ENCODE measurements at regions not wholly inside any gene's neighbourhood (a gene's known extent, or its start where the extent isn't known, plus 50 kb on each side); places are given as distances from the start of the nearest gene placed in this dataset.

DNA sequence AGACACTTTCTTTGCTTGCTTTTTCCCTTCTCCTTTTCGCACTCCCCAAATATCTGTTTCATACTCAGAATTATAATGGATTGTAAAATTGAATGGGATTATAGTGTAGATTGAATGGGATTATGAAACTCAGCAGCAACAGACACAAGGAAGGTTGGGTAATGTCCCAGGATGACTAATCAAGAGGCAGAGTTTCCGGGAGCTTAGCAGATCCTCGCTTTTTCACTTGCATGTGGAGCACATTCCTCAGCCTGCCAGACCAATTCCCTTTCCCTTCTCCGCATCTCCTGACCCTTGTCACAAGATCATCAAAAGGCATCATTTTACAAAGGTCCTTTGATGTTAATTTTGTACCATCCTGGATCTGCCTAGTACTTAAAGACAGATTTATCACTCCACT, 55.1 kb upstream of the SLC1A1 start:
- no peak for DNase-seq

GRCh38 chr9:4433379-4433778, 56.9 kb upstream of the SLC1A1 start:
- no peak for DNase-seq

DNA sequence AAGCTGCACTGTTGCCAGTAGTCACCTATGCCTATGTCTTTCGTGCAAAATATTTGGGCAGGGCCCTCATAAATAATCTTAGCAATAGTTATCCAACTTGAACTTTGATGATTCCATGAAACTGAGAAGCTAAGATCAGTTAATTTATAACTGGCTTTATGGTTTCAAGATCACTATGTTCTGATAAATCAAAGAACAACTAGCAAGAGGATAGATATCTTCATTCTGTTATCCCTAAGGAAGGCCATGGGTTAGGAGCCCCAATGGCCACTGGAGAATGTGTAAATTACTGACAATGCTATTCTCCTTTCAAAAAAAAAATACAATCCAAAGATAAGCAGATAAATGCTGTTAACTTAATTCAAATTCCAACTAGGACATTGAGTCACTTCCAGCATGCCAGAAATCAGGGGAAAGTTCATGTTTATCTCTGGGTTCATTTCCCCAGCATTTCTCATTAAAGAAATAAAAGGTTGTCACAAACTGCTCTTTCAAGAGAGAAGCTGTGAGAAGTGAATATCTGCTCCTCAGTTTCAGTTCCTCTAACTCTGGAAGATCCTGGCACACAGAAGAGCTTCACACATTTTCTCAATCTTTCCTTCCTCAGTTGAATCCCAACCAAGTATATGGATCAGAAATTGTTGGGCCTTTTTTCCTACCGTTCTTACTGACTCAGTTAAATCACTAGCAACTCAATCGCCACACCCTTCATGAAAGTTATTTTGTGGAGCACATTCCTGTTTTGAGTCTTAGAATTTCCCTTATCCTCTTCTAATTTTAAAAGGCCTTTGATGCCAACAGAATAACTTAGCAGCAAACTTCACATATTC, 59.6 kb upstream of the SLC1A1 start:
- no peak for DNase-seq

GRCh38 chr9:4425319-4426045, 64.8 kb upstream of the SLC1A1 start:
- DNase-seq = no peak

- no peak for DNase-seq
Observed at GRCh38 chr9:4424891-4425290, 65.4 kb upstream of the SLC1A1 start.

DNA sequence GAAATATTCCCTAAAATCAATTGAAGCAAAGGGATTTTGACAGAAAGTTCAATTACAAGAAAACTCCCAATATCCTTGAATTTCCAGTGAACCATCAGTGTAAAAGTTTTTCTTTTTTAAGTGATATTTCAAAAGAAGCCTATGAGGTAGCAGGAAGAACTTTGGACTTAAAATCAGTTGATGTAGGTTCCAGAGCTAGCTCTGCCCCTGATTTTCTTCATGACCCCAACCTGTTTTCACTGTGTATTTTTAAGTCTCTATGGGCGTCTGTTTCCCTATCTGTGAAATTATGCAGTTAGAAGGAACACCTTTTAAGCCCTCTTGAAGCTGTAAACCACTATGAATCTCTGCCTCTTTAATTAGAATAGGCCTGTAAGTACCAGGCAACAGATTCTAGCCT, 66.2 kb upstream of the SLC1A1 start:
- DNase-seq = no peak

- DNase-seq = no peak
Observed at GRCh38 chr9:4423207-4423610, 67.1 kb upstream of the SLC1A1 start.

GRCh38 chr9:4422495-4422894, 67.8 kb upstream of the SLC1A1 start:
- no peak for DNase-seq

- DNase-seq = no peak
Observed at GRCh38 chr9:4421847-4422246, 68.4 kb upstream of the SLC1A1 start.

- DNase-seq = no peak
Observed at GRCh38 chr9:4420351-4420750, 69.9 kb upstream of the SLC1A1 start.

DNA sequence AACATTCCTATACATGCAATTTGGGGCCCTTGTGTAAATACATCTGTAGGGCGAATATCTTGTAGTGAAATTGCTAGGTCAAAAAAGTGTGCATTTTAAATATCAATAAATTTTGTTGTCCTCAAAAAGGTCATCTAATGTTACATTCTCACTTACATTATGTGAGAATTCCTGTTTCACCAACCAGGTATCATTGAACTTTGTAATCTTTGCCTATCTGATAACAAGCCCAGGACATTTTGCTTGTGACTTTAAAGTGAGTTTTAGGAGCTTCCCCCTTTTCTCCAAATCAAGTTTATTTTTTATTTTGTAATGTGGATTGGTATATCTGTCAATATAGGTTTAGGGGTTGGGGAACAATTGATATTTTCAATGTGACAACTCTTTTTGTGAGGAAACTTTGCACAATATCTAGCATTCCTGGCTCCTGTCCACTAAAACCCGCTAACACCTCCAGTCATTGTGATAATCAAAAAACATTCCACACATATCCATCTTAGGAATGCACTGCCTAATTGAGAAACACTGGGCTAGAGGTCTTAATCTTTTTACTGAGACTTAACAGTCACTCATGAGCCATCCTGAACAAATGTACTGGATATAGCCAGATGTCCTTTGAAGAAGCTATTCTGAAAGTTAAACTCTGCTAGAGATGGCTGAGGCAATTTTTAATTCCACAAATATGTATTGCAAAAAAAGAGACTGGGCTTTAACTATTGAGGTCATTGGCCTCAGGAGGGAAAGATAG, 72.5 kb upstream of the SLC1A1 start:
- DNase-seq = no peak

DNA sequence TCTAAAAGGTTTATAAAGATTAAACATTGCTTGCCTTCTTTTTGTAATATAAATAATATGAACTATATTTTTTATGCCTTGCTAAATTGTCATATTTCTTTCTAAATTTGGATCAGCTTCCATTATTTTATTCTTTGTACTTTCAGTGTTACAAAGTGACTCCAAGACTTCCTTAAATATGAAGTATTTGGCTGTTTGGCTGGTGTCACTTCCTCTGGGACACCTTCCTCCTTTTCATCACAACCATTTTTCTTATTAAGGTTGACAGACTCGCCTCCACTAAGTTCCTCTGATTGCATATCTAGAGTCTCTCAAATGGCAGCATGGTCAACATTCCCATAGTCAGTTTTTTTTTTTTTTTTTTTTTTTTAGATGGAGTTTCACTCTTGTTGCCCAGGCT, 73.8 kb upstream of the SLC1A1 start:
- no peak for DNase-seq

- DNase-seq = no peak
Observed at GRCh38 chr9:4415281-4415680, 75.0 kb upstream of the SLC1A1 start.

GRCh38 chr9:4413856-4414255, 76.4 kb upstream of the SLC1A1 start:
- no peak for DNase-seq

- no peak for DNase-seq
Observed at GRCh38 chr9:4404156-4404555, 86.1 kb upstream of the SLC1A1 start.

GRCh38 chr9:4402501-4402900, 87.8 kb upstream of the SLC1A1 start:
- no peak for DNase-seq

GRCh38 chr9:4400731-4401130, 89.5 kb upstream of the SLC1A1 start:
- DNase-seq = no peak

- DNase-seq = no peak
Observed at GRCh38 chr9:4397917-4398316, 92.4 kb upstream of the SLC1A1 start.

DNA sequence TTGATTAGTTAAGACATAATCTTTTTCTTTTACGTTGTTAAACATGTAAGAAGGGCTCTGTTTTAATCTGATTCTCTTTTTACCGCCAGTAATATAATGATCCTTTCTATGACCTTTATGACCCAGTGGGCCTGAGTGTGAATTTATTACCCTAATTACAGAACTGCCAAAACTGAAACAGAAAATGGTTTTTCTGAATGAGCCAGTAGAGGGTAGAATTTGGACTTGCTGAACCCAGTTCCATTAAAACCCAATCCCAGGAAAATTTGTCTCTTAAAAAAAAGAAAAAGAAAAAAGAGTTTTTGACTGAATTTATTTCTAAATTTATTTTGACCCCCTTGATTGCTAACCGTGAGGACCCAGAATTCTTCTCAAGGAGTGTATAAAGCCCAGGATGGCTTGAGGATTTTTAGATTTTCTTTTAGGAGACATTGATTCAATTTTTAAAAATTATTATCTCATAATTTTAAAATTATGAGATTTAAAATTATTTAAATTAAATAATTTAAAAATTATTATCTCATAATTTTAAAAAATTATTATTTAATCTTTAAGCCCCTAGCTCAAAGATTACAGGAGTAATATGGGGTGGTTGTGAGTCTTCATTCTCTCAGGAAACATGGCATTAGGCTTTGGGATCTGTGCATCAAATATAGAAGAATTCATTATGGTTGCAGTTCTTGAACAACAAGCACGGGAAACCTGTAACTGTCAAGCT, 94.1 kb upstream of the GLIS3 start:
- no peak for DNase-seq

DNA sequence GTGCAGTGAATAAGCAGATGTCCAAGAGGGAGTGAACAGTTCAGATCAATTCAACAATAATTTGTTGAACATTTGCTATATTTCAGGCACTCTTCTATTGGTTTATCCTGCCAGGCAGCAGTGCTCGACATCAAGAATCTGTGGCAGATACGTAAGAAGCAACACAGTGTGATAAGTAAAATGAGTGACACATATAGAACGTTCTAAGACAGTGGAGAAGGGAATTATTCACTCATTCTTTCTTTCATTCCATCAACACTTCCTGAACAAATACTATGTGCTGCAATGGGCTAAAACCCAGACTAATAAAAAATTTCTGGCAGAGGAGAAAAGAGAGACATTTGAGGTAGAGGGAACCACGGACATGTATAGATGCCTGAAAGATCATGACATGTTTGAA, 89.9 kb upstream of the GLIS3 start:
- DNase-seq = no peak

DNA sequence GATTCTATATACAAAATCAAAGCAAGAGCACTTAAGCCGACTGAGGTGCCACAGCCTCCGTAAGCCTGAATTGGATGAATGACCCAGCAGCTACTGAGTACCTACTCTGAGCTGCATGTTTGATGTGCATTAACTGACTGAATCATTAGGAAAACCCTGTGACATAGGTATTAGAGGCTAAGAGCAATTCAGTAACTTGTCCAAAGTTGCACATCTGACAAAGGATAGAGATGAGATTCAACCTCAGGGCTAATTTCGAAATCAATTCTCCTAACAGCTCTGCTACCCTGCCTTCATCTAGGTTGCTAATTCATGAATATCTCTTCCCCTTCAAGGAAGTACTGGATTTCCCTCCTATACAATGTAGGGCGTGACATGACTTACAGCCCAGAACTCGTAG, 89.1 kb upstream of the GLIS3 start:
- DNase-seq = no peak

DNA sequence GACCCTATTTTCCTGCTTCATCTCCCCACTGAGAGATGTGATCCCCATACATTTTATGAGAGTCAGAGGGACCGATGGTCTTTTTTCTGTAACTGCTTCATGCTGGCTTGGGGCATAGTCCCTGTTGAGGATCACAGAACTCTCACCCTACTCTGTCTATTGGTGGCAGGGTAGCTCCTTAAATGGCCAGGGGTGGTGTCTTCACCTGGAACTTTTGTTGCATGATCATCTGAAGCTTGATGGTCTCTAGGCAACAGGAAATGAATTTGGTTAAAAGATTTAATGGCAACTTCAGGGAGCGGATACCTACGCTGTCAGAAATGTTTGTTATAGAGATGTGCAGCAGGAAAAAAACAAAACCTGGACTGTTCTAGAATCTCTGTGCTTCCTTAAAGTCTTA, 87.0 kb upstream of the GLIS3 start:
- no peak for DNase-seq

DNA sequence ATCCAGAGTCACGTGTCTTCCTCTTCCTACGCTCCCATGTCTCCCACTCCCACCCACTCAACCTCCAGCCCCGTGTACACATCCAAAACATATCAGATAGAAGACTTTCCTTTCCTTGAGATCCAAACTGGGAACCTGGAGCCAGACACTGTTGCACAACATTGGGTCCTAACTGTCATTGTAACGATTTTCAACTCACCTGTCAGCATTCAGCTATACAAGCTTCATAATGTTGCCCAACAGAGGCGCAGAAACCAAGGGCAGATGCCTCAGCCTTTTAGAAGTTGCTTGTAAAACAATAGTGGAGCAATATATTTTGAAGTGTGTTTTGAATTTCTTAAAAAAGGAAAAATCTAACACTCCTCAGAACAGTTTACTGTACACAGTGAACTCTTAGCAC, 84.9 kb upstream of the GLIS3 start:
- DNase-seq = no peak

Data from activated CD4-positive, alpha-beta T cell treated with anti-CD3 and anti-CD28 coated beads, Interleukin-2, Interleukin-6, amounts not matched to agents 100 ng/mL and 50 ng/mL, durations not matched to agents 16 hours and 8 hours (primary cell).